NCI-H1048 (cell line): ENCODE measurements at regions not wholly inside any gene's neighbourhood (a gene's known extent, or its start where the extent isn't known, plus 50 kb on each side); places are given as distances from the start of the nearest gene placed in this dataset.
"Not testable (repeated sequence)": the region's sequence is repeated elsewhere in the genome, so short reads cannot be mapped to it uniquely, and the experiment has no call there.

ENCODE experiments used
- DNase-seq: peaks from one replicate; lab custom pipeline; 2025; lab: John Stamatoyannopoulos, UW

- no peak for DNase-seq
Measured at GRCh38 chr3:154818676-154819255, 261.4 kb upstream of the MME start.

DNA sequence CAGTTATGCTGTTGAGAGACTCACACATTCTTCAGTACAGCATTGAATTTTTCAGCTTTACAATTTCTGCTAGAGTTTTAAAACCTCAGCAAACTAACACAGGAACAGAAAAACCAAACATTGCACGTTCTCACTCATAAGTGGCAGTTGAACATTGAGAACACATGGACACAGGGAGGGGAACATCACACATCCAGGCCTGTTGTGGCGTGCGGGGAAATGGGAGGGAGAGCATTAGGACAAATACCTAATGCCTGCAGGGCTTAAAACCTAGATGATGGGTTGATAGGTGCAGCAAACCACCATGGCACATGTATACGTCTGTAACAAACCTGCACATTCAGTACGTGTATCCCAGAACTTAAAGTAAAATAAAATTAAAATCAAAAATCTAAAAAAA is 270.1 kb upstream of the MME start:
- not testable (repeated sequence) for DNase-seq

- no peak for DNase-seq
Measured at GRCh38 chr3:154801729-154802128, 278.4 kb upstream of the MME start.

DNA sequence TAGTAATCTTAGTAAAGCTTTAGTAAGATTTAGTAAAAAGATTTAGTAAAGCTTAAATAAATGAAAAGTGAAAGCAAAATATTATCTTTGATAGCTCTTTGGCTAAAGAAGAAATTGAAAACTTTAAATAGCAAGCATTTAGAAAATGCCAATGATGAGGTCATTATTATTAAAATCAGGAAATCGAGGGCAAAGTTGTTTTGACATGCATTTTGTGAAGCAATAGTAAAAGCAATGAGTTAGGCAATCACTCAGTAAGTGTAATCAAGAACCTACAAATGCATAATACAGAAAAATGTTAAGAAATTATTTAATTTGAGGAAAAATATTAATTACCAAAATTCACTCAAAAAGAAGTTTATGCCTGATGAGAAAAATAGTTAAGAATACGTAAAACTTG is 280.3 kb upstream of the MME start:
- DNase-seq, result no peak

DNA sequence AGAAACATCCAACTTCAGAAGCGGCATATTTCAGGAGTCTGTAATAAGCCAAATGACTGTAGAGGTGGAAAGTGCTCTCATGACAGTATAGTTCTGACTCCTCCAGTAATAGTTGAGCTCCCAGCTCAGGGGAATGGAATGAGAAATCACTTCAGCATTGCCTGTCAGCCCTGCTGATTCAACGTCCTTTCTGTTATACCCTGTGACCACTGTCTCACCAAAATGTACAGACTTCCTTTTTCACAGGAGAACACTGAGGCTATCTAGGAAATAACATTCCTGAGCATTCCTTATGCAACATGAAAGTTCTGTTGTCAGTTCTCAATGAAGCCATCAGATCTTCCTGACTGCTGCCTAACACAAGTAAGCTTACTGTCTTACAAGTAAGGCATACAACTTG is 284.5 kb upstream of the MME start:
- no peak for DNase-seq

DNA sequence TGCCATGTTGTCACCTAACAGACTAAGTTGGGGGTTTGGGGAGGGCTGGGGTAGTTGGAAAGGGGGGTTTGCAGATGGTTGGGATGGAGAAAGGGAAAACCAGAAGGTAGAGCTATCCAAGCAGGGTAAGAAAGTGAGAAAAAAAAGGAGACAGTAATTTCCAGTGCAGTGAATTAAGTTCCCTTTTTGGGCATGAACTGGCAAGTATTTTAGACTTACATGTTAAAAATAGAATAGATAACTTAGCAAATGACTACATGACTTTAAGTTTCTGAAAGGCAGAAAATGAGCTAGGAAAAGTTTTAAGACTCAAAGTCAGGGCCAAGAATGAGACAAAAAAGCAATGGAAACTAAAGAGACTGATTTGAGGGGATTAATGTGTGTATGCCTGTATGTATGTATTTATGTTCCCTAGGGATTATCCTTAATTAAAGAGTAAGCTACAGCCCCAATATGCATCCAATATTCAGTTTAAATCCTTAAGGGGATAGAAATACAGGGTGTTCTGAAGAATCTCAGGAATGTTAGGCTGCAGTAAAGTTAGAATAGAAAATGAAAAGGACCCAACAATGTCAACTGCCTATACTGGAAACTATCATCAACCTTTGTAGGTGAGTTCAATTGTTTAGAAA is 285.2 kb upstream of the MME start:
- DNase-seq, result no peak

GRCh38 chr3:154794391-154794790 is 285.7 kb upstream of the MME start:
- no peak for DNase-seq

DNA sequence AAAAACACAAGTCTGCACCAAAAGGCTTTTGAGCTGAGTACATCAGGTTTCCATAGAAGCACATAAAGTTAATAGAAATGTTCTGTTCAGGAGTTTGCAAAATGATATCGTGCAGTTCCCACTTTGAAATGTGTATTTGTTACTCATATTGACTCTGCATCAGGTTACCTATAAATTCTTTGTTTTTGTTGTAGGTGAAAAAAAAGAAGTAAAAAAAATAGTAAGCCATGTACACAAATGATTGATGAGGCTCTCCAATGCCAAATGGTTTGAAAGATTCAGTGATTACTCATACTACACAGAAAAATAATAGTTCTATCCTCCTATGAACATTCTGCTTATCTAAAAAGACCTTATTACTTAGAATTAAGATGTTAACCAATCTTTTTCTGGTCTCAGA is 287.3 kb upstream of the MME start:
- no peak for DNase-seq

- no peak for DNase-seq
Measured at GRCh38 chr3:154791611-154792010, 288.5 kb upstream of the MME start.

GRCh38 chr3:154786724-154787123 is 293.4 kb upstream of the MME start:
- DNase-seq, result no peak

- DNase-seq, result no peak
Measured at GRCh38 chr3:154783521-154783931, 296.6 kb upstream of the MME start.

DNA sequence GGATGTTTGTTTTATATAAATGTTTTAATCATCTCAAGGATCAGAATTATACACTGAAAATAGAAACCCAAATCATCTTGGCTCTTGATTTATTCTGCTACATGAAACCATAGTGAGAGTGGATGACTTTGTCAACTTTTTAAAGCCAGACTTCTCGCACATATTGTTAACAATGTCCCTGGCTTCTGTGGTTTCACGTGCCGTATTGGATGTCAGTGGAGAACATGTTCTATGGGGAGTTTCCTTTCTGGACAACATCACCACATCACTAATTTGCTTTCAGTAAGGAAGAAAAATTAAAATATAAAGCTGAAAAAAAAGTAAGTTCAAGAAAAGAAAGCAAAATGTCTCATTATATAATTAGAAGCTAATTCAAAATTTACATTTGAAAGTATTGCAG is 297.1 kb upstream of the MME start:
- no peak for DNase-seq

GRCh38 chr3:154782151-154782550 is 298.0 kb upstream of the MME start:
- no peak for DNase-seq

- no peak for DNase-seq
Measured at GRCh38 chr3:154781595-154781994, 298.5 kb upstream of the MME start.

GRCh38 chr3:154780263-154780662 is 299.9 kb upstream of the MME start:
- no peak for DNase-seq

- DNase-seq, result no peak
Measured at GRCh38 chr3:154779571-154779970, 300.5 kb upstream of the MME start.

DNA sequence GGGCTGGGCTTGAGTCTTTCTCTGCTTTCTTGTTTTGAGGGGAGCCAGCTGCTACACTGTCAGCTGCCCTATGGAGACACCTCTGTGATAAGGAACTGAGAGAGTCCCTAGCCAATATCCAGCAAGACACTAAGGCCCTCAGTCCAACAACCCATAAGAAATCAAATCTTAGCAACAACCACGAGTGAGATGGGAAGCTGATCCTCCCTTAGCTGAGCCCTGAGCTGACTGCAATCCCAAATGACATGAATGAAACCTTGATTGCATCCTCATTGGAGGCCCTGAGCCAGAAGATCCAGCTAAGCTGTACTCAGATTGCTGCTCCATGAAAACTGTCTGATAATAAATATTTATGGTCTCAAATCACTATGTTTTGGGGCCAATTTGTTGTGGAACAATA is 302.1 kb upstream of the MME start:
- DNase-seq, result no peak

- DNase-seq, result no peak
Measured at GRCh38 chr3:154776549-154777225, 303.4 kb upstream of the MME start.

DNA sequence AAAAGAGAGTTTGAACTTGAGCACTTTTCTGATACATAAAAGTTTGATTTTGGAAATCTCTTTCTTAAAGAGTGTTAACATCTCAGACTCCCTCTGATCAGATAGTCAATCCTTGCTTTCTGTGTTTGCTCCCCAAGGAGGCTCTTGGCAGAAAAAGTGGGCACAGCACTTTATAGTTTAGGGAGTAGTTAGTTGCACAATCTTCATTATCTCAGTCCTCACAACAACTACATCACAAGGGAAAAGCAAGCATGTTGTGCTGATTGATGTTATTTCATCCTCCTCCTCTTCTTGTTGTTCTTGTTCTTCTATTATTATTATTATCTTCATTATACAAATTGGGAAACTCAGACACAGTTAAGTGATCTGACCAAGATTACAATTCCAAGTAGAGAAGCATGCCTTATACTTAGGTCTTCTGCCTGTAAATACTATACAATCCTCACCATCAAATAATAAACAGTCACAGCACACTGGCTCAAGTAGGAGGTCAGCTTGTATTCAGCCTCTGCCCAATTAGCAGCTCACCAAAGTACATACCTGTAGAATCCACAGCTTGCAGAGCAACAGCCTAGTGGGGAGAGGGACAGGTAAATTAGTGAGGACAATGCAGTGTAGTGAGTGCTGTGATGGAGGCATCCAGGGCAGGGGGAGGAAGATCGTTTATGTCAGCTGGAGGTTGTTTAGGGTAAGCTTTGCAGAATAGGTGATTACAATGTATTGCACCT is 304.1 kb upstream of the MME start:
- DNase-seq, result no peak

DNA sequence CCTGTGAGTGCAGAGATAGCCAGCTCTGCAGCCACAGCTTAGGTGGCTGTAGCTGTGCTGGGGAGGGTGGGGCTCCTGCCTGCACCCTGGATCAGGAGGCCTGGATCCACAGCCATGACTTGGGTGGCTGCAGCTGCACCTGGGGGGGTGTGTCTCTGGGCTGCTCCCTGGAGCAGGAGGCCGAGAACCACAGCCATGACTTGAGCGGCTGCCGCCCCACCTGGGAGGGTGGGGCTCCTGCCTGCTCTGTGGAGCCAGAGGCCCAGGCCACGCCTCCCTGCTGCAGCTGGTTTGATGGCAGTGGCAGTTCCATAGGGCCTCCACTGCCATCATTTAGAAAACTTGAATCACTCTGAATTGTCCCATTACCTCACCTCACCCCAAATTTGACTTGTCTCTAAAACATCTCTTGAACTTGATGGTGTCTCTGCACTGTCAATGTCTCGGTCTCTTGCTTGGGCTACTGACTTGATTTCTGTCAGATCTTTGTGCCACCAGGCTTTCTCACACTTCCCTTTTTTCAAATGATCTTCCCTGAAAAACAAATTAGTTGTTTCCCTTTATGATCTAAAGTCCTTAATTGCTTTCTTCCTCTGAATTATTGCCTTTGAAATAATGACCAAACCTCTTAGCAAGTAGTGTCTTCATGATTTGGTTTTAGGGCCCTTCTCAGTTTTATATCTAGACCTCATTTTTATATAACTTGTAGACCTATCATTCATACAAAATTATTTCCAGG is 313.2 kb upstream of the MME start:
- DNase-seq, result no peak

DNA sequence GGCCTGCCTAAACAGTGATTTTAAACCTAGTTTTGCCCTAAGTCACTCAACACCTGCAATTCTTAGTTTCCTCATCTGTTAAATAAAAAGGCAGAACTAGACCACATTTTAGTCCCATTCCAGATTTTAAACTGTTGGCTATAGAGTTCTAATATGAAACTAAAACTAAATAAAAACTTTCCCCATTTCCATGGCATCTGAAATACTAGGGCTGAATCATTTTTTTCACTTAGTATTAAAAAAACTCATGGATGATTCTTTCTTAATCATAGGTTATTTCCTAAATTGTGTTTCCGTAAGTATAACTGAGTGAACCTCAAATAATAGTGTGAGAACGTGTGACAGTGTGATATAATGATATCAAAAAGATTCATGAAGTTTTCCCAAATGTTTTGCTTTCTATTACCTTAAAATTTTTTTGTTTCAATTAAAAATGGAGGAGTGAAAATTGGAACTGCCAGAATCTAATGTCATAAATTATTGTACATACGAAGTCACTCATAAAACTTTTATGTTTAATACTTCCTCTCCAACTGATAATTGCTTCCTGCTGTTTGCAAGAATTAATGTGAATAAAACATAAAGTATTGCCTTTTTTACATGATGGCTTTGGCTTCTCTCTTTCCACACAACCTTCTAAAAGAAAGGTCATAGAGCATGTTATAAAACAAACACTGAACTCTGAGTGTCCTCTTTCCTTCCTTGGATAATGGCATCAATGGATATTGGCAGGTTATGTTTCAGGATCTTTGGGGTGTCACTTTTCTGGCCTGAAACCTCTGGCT is 315.1 kb upstream of the MME start:
- no peak for DNase-seq

GRCh38 chr3:154762486-154762885 is 317.6 kb upstream of the MME start:
- DNase-seq, result no peak
